Neural cell (in vitro differentiated cells): ENCODE measurements at regions not wholly inside any gene's neighbourhood (a gene's known extent, or its start where the extent isn't known, plus 50 kb on each side); places are given as distances from the start of the nearest gene placed in this dataset.

ENCODE experiments used
- H2AFZ ChIP-seq: fragments of 200-600, 300-800 bp; sonication (generic), shearing (Covaris generic); 2 replicates; pipeline ENCODE4 v1.6.0; 2014; ENCODE audit warnings: low read depth, mild to moderate bottlenecking, antibody characterized with exemption, low read length, moderate library complexity
- H3F3A ChIP-seq: fragments of 200-600 bp; shearing (Covaris generic); 2 replicates; pipeline ENCODE4 v1.6.1; 2016; ENCODE audit warnings: mild to moderate bottlenecking, moderate library complexity, mixed read lengths, antibody characterized with exemption, low read length; ENCODE audit not compliant: insufficient read depth, poor library complexity, severe bottlenecking
- H3K27ac ChIP-seq: fragments of 200-600, 300-800 bp; sonication (generic), shearing (Covaris generic); 2 replicates; pipeline ENCODE4 v1.5.1; 2014; ENCODE audit warnings: mild to moderate bottlenecking, low read length, moderate library complexity
- H3K27me3 ChIP-seq: fragments of 300-800, 200-600 bp; sonication (generic), shearing (Covaris generic); 2 replicates; pipeline ENCODE4 v1.6.0; 2014; ENCODE audit warnings: mild to moderate bottlenecking, low read depth, low read length, moderate library complexity; ENCODE audit not compliant: insufficient read depth
- H3K36me3 ChIP-seq: fragments of 300-800, 200-600 bp; sonication (generic), shearing (Covaris generic); 2 replicates; pipeline ENCODE4 v1.5.1; 2014; ENCODE audit warnings: mild to moderate bottlenecking, antibody characterized with exemption, low read length, moderate library complexity; ENCODE audit not compliant: insufficient read depth
- H3K4me2 ChIP-seq: fragments of 300-800, 200-600 bp; sonication (generic), shearing (Covaris generic); 2 replicates; pipeline ENCODE4 v1.6.0; 2014; ENCODE audit warnings: mild to moderate bottlenecking, low read length
- H3K4me3 ChIP-seq: fragments of 300-800, 200-600 bp; sonication (generic), shearing (Covaris generic); 2 replicates; pipeline ENCODE4 v1.5.1; 2014; ENCODE audit warnings: mild to moderate bottlenecking, low read length, moderate library complexity
- H3K79me2 ChIP-seq: fragments of 200-600 bp; shearing (Covaris generic); replicated peaks from 2 replicates; pipeline ENCODE4 v1.6.0; 2014; ENCODE audit warnings: mild to moderate bottlenecking, low read length, moderate library complexity; ENCODE audit not compliant: insufficient read depth
- H3K9ac ChIP-seq: fragments of 300-800, 200-600 bp; sonication (generic), shearing (Covaris generic); 2 replicates; pipeline ENCODE4 v1.6.1; 2016; ENCODE audit warnings: mild to moderate bottlenecking, low read length, mixed read lengths
- H3K9me2 ChIP-seq: fragments of 200-600 bp; shearing (Covaris generic); 2 replicates; pipeline ENCODE4 v1.6.1; 2016; ENCODE audit warnings: mild to moderate bottlenecking, low read length, mixed read lengths; ENCODE audit not compliant: insufficient read depth
- H3K9me3 ChIP-seq: fragments of 200-600, 300-800 bp; sonication (generic), shearing (Covaris generic); 2 replicates; pipeline ENCODE4 v1.6.1; 2016; ENCODE audit warnings: mild to moderate bottlenecking, mixed run types, low read length, moderate library complexity, mixed read lengths
- H4K20me1 ChIP-seq: fragments of 200-600 bp; shearing (Covaris generic); 2 replicates; pipeline ENCODE4 v1.6.1; 2016; ENCODE audit warnings: mild to moderate bottlenecking, mixed run types; ENCODE audit not compliant: insufficient read depth
- EP300 ChIP-seq: fragments of 450-650 bp; conservative IDR thresholded peaks from 2 replicates; pipeline ENCODE4 v1.6.1; 2014; ENCODE audit warnings: antibody characterized with exemption, mild to moderate bottlenecking, moderate library complexity; ENCODE audit not compliant: poor library complexity, severe bottlenecking
- EZH2 ChIP-seq: fragments of 200-600, 300-800 bp; shearing (Covaris generic), sonication (generic); IDR thresholded peaks from 2 replicates; pipeline ENCODE4 v1.6.1; 2014; ENCODE audit warnings: antibody characterized with exemption, low read length, borderline replicate concordance, mild to moderate bottlenecking; ENCODE audit not compliant: insufficient read depth, poor library complexity, severe bottlenecking
- MXI1 ChIP-seq: fragments of 450-650 bp; conservative IDR thresholded peaks from 2 replicates; pipeline ENCODE4 v1.6.1; 2014; ENCODE audit warnings: antibody characterized with exemption, mild to moderate bottlenecking; ENCODE audit not compliant: poor library complexity, severe bottlenecking
- POLR2AphosphoS5 ChIP-seq: IDR thresholded peaks from 2 replicates; pipeline ENCODE4 v1.6.1; 2012
- RAD21 ChIP-seq: fragments of 450-650 bp; conservative IDR thresholded peaks from 2 replicates; pipeline ENCODE4 v1.6.1; 2014; ENCODE audit warnings: antibody characterized with exemption, mild to moderate bottlenecking, moderate library complexity
- REST ChIP-seq: IDR thresholded peaks from 2 replicates; pipeline ENCODE4 v1.6.1; 2012; ENCODE audit warnings: borderline replicate concordance
- SMC3 ChIP-seq: fragments of 450-650 bp; conservative IDR thresholded peaks from 2 replicates; pipeline ENCODE4 v1.6.1; 2014; ENCODE audit warnings: antibody characterized with exemption, mild to moderate bottlenecking, moderate library complexity; ENCODE audit not compliant: poor library complexity
- TAF1 ChIP-seq: IDR thresholded peaks from 2 replicates; pipeline ENCODE4 v1.6.1; 2012; ENCODE audit warnings: low read depth
- TF ChIP-seq, protein P1 (sequence below): fragments of 450-650 bp; IDR thresholded peaks from 2 replicates; pipeline ENCODE4 v1.5.1; 2014; ENCODE audit warnings: antibody characterized with exemption, mild to moderate bottlenecking, moderate library complexity; ENCODE audit not compliant: poor library complexity, severe bottlenecking

DNA sequence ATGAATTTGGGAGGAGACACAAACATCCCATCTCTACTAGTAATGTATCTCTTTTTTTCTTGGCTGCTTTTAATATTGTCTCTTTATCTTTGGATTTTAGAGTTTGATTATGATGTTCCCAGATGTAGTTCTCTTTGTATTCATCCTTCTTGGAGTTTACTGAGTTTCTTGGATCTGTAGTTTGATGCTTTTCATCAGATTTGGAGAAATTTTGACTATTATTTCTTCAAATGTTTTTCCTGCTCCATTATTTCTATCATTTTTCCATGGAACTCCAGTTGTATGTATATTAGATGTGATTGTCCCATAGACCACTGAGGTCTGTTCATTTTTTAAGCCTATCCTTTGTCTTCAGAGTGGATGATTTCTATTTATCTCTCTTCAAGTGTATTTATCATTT lies 90.7 kb upstream of the ARHGAP5 start:
- no peaks in the 10 kb centered on the region for H3K27me3 ChIP-seq
- H3K4me2 ChIP-seq = no peak overlapping the region
- H3K4me3 ChIP-seq = no peak overlapping the region
- no peaks in the 10 kb centered on the region for H3K79me2 ChIP-seq
- no peaks in the 10 kb centered on the region for H3K36me3 ChIP-seq
- H3K9me3 ChIP-seq = peaks cover 4% of the 10 kb centered on the region
- no peaks in the 10 kb centered on the region for H3K9me2 ChIP-seq
- H4K20me1 ChIP-seq = no peaks in the 10 kb centered on the region
- TF ChIP-seq SMC3 = no peak
- TF ChIP-seq EZH2 = no peak
- TF ChIP-seq POLR2AphosphoS5 = no peak
- no peak for TF ChIP-seq MXI1
- no peak for TF ChIP-seq TAF1
- no peak for TF ChIP-seq RAD21
- TF ChIP-seq, protein P1, sequence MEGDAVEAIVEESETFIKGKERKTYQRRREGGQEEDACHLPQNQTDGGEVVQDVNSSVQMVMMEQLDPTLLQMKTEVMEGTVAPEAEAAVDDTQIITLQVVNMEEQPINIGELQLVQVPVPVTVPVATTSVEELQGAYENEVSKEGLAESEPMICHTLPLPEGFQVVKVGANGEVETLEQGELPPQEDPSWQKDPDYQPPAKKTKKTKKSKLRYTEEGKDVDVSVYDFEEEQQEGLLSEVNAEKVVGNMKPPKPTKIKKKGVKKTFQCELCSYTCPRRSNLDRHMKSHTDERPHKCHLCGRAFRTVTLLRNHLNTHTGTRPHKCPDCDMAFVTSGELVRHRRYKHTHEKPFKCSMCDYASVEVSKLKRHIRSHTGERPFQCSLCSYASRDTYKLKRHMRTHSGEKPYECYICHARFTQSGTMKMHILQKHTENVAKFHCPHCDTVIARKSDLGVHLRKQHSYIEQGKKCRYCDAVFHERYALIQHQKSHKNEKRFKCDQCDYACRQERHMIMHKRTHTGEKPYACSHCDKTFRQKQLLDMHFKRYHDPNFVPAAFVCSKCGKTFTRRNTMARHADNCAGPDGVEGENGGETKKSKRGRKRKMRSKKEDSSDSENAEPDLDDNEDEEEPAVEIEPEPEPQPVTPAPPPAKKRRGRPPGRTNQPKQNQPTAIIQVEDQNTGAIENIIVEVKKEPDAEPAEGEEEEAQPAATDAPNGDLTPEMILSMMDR = no peak
- TF ChIP-seq REST = no peak
- no peak for TF ChIP-seq EP300
- H2AFZ ChIP-seq = no peak overlapping the region
- no peaks in the 10 kb centered on the region for H3F3A ChIP-seq
- no peak overlapping the region for H3K27ac ChIP-seq
- no peak overlapping the region for H3K9ac ChIP-seq

DNA sequence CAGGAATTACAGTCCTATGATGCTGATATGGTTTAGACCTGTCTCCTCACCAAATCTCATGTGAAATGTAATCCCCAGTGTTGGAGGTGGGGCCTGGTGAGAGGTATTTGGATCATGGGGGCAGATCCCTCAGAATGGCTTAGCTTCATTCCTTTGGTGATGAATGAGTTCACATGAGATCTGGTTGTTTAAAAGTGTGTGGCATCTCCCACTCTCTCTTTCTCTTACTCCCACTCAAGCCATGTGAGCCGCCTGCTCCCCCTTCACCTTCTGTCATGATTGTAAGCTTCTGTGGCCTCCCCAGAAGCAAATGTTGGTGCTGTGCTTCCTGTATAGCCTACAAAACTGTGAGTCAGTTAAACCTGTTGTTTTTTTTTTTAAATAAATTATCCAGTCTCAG lies 89.4 kb upstream of the ARHGAP5 start:
- Histone ChIP-seq H3K79me2 (no peaks in the 10 kb centered on the region), H3K9me2 (no peaks in the 10 kb centered on the region), H3K4me2 (no peak overlapping the region), H3K4me3 (no peak overlapping the region), H3K27ac (no peak overlapping the region), H4K20me1 (no peaks in the 10 kb centered on the region), H3K9me3 (no peaks in the 10 kb centered on the region), H3K9ac (no peak overlapping the region), H3K36me3 (no peaks in the 10 kb centered on the region), H3K27me3 (no peaks in the 10 kb centered on the region), H2AFZ (no peak overlapping the region), H3F3A (no peaks in the 10 kb centered on the region)
- TF ChIP-seq, protein P1 = no peak
- TF ChIP-seq EZH2 (no peak), TAF1 (no peak), EP300 (no peak)
